Esophagus squamous epithelium (tissue), 4 donors: ENCODE measurements at regions not wholly inside any gene's neighbourhood (a gene's known extent, or its start where the extent isn't known, plus 50 kb on each side); places are given as distances from the start of the nearest gene placed in this dataset.

Source experiments
- CTCF ChIP-seq, 6 experiments: fragments of 450-650 bp in 4 of 6; fragments of 200-600 bp in 2 of 6; sonication (generic) in 2 of 6; IDR thresholded peaks; one replicate each; pipeline ENCODE4 v1.5.1; 2016 to 2019; ENCODE audit warnings: antibody characterized with exemption in 6 of 6, mild to moderate bottlenecking in 4 of 6, moderate library complexity in 4 of 6
- POLR2A ChIP-seq, 4 donors: fragments of 450-650 bp; IDR thresholded peaks; one replicate each; pipeline ENCODE4 v1.6.1; 2017; ENCODE audit warnings: antibody characterized with exemption in 4 of 4, mild to moderate bottlenecking in 4 of 4, moderate library complexity in 3 of 4

- TF ChIP-seq CTCF (IDR thresholded peaks at IDR 0.05) (no peak), POLR2A (IDR thresholded peaks at IDR 0.05) (no peak)
These were observed 1006.5 kb downstream of the TBL1XR1 start for GRCh38 chr3:176190755-176191154.
